Stimulated activated CD8-positive, alpha-beta memory T cell treated with anti-CD3 and anti-CD28 coated beads, Interleukin-7, amount 100 ng/mL, for 4 hours (primary cell): ENCODE measurements at regions not wholly inside any gene's neighbourhood (a gene's known extent, or its start where the extent isn't known, plus 50 kb on each side); places are given as distances from the start of the nearest gene placed in this dataset.

Experiments used
- DNase-seq, 2 donors: peaks; one replicate each; pipeline ENCODE4 v3.0.0-alpha.2; 2020; ENCODE audit warnings: low read depth in 2 of 2

GRCh38 chr9:28318515-28318914, 745.2 kb upstream of the C9orf72 start:
- DNase-seq, result no peak

DNA sequence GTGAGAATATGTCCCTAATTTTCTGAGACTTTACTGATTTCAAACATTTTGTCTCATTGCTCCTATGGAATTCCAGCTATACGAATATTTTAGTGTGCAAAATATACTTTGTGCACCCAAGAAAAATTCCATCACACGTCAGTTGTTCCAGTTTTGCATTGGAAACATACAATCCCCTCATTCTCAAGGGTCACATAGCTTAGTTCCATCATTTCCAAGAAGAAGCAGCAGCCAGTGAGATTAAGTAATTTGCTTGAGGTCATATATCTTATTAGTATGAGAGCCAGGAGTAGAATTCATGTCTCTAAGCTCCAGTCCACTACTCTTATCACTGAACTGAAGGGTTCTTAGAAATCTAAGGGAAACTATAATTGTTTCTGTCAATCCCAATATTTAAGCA, 746.7 kb upstream of the C9orf72 start:
- DNase-seq, result no peak

DNA sequence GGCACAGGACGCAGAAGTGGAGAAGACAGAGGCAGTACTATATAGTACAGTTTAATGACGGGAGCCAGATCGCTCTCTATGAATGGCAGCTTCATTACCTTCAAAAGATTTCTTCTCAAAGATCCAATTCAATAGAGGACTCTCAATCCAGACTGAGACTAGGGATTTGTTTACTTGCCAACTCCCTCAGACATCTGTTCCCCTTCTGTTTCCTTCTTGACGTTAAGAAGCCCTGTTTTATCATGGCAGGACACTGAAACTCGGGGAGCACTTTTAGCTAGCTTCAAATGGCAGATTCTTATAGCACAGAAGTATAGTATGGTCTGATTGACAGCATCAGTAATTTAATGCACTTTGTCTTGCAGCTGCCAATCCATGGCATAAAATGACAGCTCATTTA, 747.3 kb upstream of the C9orf72 start:
- no peak for DNase-seq

DNA sequence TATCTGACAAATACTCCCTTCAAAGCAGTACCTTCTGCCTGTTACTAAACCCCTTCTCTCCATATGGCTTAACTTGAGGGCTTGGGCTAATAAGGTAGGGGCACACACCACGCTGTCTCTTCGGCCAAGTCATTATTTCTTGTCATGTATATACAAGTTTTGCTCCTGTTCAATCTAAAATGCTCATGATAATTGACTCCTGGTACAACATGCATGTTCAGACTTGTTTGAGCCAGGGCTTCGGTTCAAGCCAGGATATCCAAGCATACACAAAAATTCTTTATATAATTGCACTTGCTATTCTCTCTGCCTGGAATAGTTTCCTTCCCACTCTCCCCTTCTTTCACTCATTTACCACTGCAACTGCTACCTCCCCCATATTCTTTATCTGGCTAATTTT, 756.0 kb upstream of the C9orf72 start:
- no peak for DNase-seq

DNA sequence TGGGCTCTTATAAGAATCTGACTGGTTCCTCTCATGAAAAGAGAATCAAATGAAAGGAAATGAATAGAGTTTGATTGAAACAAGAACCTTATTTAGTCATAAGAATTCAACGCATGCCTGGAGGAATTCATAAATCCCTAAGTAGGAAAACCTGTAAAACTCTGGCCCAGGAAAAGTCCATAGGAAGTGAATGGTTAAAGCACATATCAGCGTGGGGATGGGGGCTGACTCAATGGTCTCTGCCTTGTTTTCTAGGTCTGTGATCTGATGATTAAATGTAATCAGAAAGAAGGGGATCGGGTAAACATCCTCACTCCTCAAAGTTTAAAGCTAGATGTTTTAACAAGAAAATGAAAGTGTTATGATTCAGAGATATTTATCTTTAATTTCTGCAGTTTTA, 759.4 kb upstream of the C9orf72 start:
- DNase-seq, result no peak

GRCh38 chr9:28341913-28342312, 768.6 kb upstream of the C9orf72 start:
- no peak for DNase-seq

DNA sequence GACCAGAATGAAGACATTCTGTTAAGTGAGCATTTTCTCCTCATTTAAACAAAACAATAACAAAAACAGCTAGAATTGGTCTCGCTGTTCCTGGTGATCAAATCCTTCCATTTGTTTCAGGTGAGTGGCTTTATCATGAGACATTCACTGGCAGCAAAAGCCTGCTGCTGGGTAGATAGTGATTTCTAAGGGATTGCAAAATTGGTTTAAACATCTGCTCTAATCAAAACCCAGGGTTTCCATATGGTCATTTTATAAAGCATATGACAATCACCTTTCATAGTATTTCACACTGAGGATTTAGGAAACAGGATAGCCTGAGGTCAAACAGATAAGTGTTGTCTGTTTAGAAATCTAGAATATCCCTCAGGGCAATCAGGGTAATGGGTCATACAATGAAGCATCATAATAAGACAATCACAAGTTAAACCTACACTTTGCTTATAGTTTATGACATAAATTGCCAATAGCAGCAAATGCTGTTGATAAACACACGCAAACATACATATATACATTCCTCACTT, 769.6 kb upstream of the C9orf72 start:
- no peak for DNase-seq

GRCh38 chr9:28363151-28363562, 789.9 kb upstream of the C9orf72 start:
- no peak for DNase-seq

GRCh38 chr9:28365020-28365640, 791.8 kb upstream of the C9orf72 start:
- DNase-seq, result no peak

DNA sequence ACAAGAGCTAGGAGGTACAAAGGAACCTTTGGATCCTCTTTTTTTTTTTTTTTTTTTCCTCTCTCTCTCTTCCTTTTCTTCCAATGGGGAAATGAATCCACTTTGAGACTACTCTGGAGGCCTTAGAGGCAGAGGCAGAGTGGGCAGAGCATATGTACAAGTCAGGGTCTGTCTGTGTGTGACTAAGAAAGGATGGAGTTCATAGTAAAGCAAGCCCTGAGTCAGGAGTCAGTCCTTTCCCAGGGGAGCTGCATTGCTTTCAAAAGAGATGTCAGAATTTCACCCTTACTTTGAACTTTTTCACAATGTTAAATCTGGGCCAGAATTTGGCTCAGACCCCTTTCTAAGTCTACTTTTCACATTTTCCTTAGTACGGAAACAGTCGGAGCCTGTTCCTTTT, 792.4 kb upstream of the C9orf72 start:
- DNase-seq, result no peak

DNA sequence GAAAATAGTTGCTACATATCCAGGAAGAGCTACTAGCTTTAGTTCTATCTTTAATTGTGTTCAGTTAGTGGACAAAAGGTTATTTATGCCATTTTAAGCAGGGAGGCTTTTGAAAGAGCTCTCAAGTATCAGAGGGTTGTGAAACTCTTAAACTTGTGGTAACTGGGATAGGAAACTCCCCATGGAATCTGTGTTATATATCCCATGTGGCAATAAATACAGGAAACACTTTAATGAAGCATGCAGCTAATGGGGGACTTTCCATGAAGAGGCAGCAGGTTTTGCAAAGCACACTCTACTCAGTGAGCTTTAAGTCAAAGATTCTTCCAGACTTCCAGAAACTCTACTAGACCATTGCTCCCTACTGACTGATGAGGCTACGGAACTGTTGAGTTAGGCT, 805.0 kb upstream of the C9orf72 start:
- DNase-seq, result no peak

GRCh38 chr9:28379082-28379481, 805.8 kb upstream of the C9orf72 start:
- DNase-seq, result no peak

DNA sequence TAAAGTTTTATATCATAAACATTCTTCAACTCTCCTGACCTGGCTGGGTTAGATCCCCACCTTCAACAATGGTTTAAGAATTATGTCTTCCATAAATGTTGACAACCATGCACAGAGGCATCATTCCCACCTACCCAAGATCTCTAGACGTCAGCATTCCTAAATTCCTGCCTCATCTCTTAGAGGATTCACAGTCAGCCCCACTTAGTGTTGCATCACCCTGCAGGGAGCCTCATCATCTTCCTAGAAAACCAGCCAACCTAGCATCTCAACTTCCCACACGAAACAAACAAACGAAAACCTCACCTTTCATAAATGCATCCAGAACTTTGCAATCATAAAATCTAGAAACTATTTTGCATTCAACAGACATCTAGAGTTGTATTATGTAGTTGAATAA, 816.1 kb upstream of the C9orf72 start:
- DNase-seq, result no peak

DNA sequence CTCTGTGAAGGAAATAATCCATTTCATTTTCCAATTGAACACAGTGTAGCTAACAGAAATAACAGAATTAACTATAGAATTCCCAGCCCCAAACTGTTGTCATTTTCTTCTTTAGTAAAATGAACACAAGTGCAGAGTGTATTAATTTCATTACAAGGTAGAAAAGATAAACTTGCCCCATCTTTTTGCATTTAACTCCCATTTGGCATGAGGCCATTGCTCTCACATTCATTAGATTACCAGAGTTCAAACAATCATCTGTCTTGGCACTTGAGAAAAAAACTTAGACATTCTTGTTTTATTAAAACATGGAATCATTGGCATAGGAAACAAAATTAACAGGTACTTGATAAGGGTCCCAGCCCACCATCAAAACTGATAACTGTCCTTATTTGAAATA, 821.5 kb upstream of the C9orf72 start:
- no peak for DNase-seq

GRCh38 chr9:28396058-28396457, 822.8 kb upstream of the C9orf72 start:
- no peak for DNase-seq

GRCh38 chr9:28407351-28407750, 834.1 kb upstream of the C9orf72 start:
- DNase-seq, result no peak

GRCh38 chr9:28409919-28410318, 836.6 kb upstream of the C9orf72 start:
- DNase-seq, result no peak

DNA sequence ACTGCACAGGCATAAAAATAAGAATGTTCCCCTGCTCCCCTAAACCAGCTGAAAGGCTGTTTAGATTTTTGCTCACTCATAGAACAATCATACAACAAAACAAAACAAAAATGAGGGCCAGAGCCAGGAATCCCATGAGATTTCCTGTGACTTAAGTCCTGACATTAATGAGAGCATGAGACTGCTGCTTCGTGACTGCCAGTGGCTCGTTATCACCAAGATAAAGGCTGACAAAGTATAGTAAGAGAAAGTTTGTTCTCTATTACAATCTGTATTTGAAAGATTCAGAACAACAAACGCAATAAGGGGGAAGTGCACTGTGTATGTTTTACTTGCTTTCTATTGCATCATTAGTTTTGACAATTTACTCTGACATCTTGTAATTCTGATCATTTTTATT, 837.1 kb upstream of the C9orf72 start:
- no peak for DNase-seq

DNA sequence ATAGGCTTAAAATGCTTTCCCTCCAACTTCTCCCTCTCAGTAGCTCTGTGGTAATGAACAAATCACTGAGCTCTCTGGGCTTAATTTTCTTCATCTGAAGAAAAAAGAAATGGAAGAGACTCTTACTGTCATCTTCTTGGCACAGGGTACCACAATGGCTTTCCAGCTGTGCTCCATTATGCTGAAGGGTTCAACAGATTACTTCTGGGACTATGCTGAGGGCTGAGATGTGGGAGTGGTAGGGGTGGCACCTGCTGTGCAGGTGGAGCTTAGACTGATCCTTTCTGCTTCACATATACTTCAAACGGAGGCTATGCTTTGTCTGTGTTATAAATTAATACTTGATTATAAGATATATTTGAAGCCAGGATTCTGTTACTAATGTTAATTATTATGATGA, 840.2 kb upstream of the C9orf72 start:
- no peak for DNase-seq

DNA sequence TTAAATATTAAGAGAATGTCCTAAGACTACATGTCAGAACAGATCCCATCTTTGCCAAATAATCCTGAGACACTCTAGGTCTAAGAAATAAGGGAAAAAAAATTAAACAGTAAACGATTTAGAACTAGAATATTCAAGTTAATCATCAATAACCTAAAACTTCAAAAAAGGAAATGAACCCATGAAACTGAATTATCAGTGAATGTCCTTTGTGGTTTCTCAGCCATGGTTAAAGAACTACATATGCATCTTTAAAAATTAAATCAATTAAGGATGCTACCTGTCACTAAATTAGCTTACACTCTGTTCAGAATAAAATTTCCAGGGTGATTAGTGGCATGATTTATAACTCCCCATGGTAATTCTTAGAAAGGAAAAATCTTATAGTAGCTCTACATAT, 850.0 kb upstream of the C9orf72 start:
- DNase-seq, result no peak

- DNase-seq, result no peak
These were observed 862.2 kb upstream of the C9orf72 start for GRCh38 chr9:28435456-28435855.

- DNase-seq, result no peak
These were observed 866.4 kb upstream of the C9orf72 start for GRCh38 chr9:28439688-28440087.

DNA sequence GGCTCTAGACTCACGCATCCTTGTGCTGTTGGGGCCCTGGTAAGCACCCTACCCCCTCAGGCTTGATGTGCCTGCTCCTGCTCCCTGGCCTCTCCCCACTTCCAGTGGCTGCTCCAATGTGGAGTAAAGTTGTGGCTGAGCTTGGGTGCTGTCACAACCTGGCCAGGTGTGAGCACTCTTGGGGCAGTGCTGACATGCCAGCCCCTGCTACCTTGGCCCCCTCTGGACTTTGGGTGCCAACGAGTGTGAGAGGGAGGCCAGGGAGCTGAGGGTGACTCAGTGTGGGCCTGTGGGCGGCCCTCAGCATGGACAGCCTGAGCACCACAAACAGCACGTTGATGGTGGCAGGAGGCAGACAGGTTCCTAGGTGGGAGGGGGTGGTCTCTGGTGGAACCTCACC, 870.2 kb upstream of the C9orf72 start:
- no peak for DNase-seq

DNA sequence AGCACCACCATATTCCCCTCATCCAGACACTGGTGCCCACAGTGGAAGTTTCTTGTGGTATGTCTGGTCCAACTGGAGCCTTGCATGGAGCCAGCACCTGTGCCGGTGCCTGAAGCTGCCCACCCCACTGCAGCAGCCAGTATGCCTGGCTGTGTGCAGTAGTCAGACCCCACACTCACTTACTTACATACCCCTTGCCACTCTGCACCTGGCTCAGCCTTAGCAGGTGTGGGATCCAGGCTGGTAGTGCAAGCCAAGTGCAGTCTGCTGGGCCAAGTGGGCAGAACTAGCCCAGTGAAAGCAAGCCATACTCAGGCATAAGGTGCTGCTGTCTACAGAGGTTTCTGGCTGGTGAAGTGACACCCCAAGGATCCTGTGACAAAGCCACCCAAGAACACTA, 871.4 kb upstream of the C9orf72 start:
- no peak for DNase-seq
